ENCODE measurements at regions not wholly inside any gene's neighbourhood (a gene's known extent, or its start where the extent isn't known, plus 50 kb on each side); places are given as distances from the start of the nearest gene placed in this dataset.

DNA sequence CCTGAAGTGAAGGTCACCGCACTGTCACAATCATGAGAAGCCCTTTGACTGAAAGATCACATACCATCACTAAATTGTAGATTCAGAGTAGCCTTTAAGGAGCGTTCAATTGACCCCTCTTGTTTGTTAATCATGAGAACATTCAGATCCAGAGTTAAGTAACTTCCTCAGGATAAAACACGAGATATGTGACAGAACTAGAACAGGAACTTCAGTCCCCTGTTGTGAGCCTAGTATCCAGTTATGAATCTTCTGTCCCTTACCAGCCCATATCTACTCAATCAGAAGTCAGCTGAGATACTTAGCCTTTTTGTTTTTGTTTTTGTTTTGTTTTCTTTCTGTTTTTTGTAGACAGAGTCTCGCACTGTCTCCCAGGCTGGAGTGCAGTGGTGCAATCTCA, 547.3 kb downstream of the DTWD2 start:
- H4K20me1 ChIP-seq (ENCODE audit: insufficient read depth): no peaks in the 10 kb centered on the region
- TF ChIP-seq RAD21 (conservative IDR thresholded peaks at IDR 0.05): no peak
- H3K4me3 ChIP-seq (ENCODE audit: low read length): no peak overlapping the region
- no peaks in the 10 kb centered on the region for H3F3A ChIP-seq (ENCODE audit: insufficient read depth, low read length, poor library complexity, severe bottlenecking)
- no peaks in the 10 kb centered on the region for H3K27me3 ChIP-seq (ENCODE audit: insufficient read depth, low read depth, low read length)
- H3K9me2 ChIP-seq (ENCODE audit: insufficient read depth, low read length): no peaks in the 10 kb centered on the region
- no peaks in the 10 kb centered on the region for H3K36me3 ChIP-seq (ENCODE audit: insufficient read depth, low read length)
- H3K27ac ChIP-seq (ENCODE audit: low read length): no peak overlapping the region
- no peaks in the 10 kb centered on the region for H3K9me3 ChIP-seq (ENCODE audit: low read length)
- no peak overlapping the region for H3K9ac ChIP-seq (ENCODE audit: low read length)
- H3K4me2 ChIP-seq (ENCODE audit: low read length): no peak overlapping the region
- H3K79me2 ChIP-seq (replicated peaks; ENCODE audit: insufficient read depth, low read length): no peaks in the 10 kb centered on the region
- no peak overlapping the region for H2AFZ ChIP-seq (ENCODE audit: low read depth, low read length)

DNA sequence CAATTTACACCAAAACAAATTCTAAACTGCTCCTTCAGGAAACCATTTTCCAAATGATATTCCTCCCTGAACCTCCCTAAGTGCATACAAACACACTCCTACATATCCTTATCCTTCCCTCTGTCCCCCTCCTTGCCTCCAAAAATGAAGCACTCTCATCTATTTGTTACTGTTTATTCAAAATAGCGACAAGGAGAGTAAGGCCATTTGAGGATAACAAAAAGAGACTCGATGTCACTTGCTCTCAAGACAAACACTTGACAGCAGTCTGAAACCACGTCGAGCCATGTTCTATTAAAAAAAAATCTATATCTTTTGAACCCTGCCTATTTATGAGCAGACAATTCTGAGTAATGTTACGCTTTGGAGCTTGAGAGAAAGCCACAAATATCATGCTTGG, 547.9 kb downstream of the DTWD2 start:
- Histone ChIP-seq H3K36me3 (ENCODE audit: insufficient read depth, low read length) (no peaks in the 10 kb centered on the region), H3K27me3 (ENCODE audit: insufficient read depth, low read depth, low read length) (no peaks in the 10 kb centered on the region), H3K9me3 (ENCODE audit: low read length) (no peaks in the 10 kb centered on the region), H3K9me2 (ENCODE audit: insufficient read depth, low read length) (no peaks in the 10 kb centered on the region), H2AFZ (ENCODE audit: low read depth, low read length) (no peak overlapping the region), H3K9ac (ENCODE audit: low read length) (no peak overlapping the region), H3F3A (ENCODE audit: insufficient read depth, low read length, poor library complexity, severe bottlenecking) (no peaks in the 10 kb centered on the region), H3K79me2 (replicated peaks; ENCODE audit: insufficient read depth, low read length) (no peaks in the 10 kb centered on the region), H3K4me2 (ENCODE audit: low read length) (no peak overlapping the region), H4K20me1 (ENCODE audit: insufficient read depth) (no peaks in the 10 kb centered on the region), H3K27ac (ENCODE audit: low read length) (no peak overlapping the region), H3K4me3 (ENCODE audit: low read length) (no peak overlapping the region)
- no peak for TF ChIP-seq TAF1 (IDR thresholded peaks at IDR 0.05; ENCODE audit: low read depth)
- no peak for TF ChIP-seq POLR2AphosphoS5 (IDR thresholded peaks at IDR 0.05)
- no peak for TF ChIP-seq RAD21 (conservative IDR thresholded peaks at IDR 0.05)
- no peak for TF ChIP-seq EP300 (conservative IDR thresholded peaks at IDR 0.05; ENCODE audit: poor library complexity, severe bottlenecking)
- TF ChIP-seq, protein P1, sequence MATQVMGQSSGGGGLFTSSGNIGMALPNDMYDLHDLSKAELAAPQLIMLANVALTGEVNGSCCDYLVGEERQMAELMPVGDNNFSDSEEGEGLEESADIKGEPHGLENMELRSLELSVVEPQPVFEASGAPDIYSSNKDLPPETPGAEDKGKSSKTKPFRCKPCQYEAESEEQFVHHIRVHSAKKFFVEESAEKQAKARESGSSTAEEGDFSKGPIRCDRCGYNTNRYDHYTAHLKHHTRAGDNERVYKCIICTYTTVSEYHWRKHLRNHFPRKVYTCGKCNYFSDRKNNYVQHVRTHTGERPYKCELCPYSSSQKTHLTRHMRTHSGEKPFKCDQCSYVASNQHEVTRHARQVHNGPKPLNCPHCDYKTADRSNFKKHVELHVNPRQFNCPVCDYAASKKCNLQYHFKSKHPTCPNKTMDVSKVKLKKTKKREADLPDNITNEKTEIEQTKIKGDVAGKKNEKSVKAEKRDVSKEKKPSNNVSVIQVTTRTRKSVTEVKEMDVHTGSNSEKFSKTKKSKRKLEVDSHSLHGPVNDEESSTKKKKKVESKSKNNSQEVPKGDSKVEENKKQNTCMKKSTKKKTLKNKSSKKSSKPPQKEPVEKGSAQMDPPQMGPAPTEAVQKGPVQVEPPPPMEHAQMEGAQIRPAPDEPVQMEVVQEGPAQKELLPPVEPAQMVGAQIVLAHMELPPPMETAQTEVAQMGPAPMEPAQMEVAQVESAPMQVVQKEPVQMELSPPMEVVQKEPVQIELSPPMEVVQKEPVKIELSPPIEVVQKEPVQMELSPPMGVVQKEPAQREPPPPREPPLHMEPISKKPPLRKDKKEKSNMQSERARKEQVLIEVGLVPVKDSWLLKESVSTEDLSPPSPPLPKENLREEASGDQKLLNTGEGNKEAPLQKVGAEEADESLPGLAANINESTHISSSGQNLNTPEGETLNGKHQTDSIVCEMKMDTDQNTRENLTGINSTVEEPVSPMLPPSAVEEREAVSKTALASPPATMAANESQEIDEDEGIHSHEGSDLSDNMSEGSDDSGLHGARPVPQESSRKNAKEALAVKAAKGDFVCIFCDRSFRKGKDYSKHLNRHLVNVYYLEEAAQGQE (IDR thresholded peaks at IDR 0.05; ENCODE audit: borderline replicate concordance): no peak
- TF ChIP-seq CTCF (IDR thresholded peaks at IDR 0.05; ENCODE audit: poor library complexity, severe bottlenecking): no peak
- TF ChIP-seq EZH2 (IDR thresholded peaks at IDR 0.05; ENCODE audit: borderline replicate concordance, insufficient read depth, low read length, poor library complexity, severe bottlenecking): no peak
- TF ChIP-seq SMC3 (conservative IDR thresholded peaks at IDR 0.05; ENCODE audit: poor library complexity): no peak
- no peak for TF ChIP-seq MXI1 (conservative IDR thresholded peaks at IDR 0.05; ENCODE audit: poor library complexity, severe bottlenecking)

- Histone ChIP-seq H3K79me2 (replicated peaks; ENCODE audit: insufficient read depth, low read length) (no peaks in the 10 kb centered on the region), H3K27me3 (ENCODE audit: insufficient read depth, low read depth, low read length) (no peaks in the 10 kb centered on the region), H3K4me2 (ENCODE audit: low read length) (no peak overlapping the region), H3F3A (ENCODE audit: insufficient read depth, low read length, poor library complexity, severe bottlenecking) (no peaks in the 10 kb centered on the region), H2AFZ (ENCODE audit: low read depth, low read length) (no peak overlapping the region), H3K9ac (ENCODE audit: low read length) (no peak overlapping the region), H3K9me2 (ENCODE audit: insufficient read depth, low read length) (no peaks in the 10 kb centered on the region), H4K20me1 (ENCODE audit: insufficient read depth) (no peaks in the 10 kb centered on the region), H3K4me3 (ENCODE audit: low read length) (no peak overlapping the region), H3K36me3 (ENCODE audit: insufficient read depth, low read length) (no peaks in the 10 kb centered on the region), H3K9me3 (ENCODE audit: low read length) (no peaks in the 10 kb centered on the region), H3K27ac (ENCODE audit: low read length) (no peak overlapping the region)
- no peak for TF ChIP-seq POLR2AphosphoS5 (IDR thresholded peaks at IDR 0.05)
- no peak for TF ChIP-seq EZH2 (IDR thresholded peaks at IDR 0.05; ENCODE audit: borderline replicate concordance, insufficient read depth, low read length, poor library complexity, severe bottlenecking)
- TF ChIP-seq, protein P1 (IDR thresholded peaks at IDR 0.05; ENCODE audit: borderline replicate concordance): no peak
- TF ChIP-seq RAD21 (conservative IDR thresholded peaks at IDR 0.05): no peak
- no peak for TF ChIP-seq CTCF (IDR thresholded peaks at IDR 0.05; ENCODE audit: poor library complexity, severe bottlenecking)
- TF ChIP-seq EP300 (conservative IDR thresholded peaks at IDR 0.05; ENCODE audit: poor library complexity, severe bottlenecking): no peak
- TF ChIP-seq SMC3 (conservative IDR thresholded peaks at IDR 0.05; ENCODE audit: poor library complexity): no peak
- no peak for TF ChIP-seq TAF1 (IDR thresholded peaks at IDR 0.05; ENCODE audit: low read depth)
- no peak for TF ChIP-seq MXI1 (conservative IDR thresholded peaks at IDR 0.05; ENCODE audit: poor library complexity, severe bottlenecking)
Measured at GRCh38 chr5:118439831-118440230, 548.5 kb downstream of the DTWD2 start.
